Ascending aorta (tissue), 2 donors: ENCODE measurements at regions not wholly inside any gene's neighbourhood (a gene's known extent, or its start where the extent isn't known, plus 50 kb on each side); places are given as distances from the start of the nearest gene placed in this dataset.

Experiments used
- DNase-seq, 2 donors: peaks; one replicate each; pipeline ENCODE4 v3.0.0-alpha.2; 2019; ENCODE audit warnings: low spot score in 2 of 2
- H3K27ac ChIP-seq, 2 donors: fragments of 200-600 bp; sonication (generic); one replicate each; pipeline ENCODE4 v1.5.1; 2016 to 2017; ENCODE audit warnings: mild to moderate bottlenecking in 1 of 2
- H3K27me3 ChIP-seq: fragments of 200-600 bp; sonication (generic); one replicate; pipeline ENCODE4 v1.5.1; 2017
- H3K36me3 ChIP-seq, 2 donors: fragments of 200-600 bp; sonication (generic); one replicate each; pipeline ENCODE4 v1.5.1; 2016
- H3K4me1 ChIP-seq, 2 donors: fragments of 200-600 bp; sonication (generic); one replicate each; pipeline ENCODE4 v1.5.1; 2016 to 2017; ENCODE audit warnings: mild to moderate bottlenecking in 1 of 2
- H3K4me3 ChIP-seq, 2 donors: fragments of 200-600 bp; sonication (generic); one replicate each; pipeline ENCODE4 v1.5.1; 2016 to 2017; ENCODE audit warnings: mild to moderate bottlenecking in 1 of 2
- H3K9me3 ChIP-seq, 2 donors: fragments of 200-600 bp; sonication (generic); one replicate each; pipeline ENCODE4 v1.5.1; 2016
- CTCF ChIP-seq, 3 experiments: fragments of 200-600 bp in 2 of 3; fragments of 450-650 bp in 1 of 3; sonication (generic) in 2 of 3; IDR thresholded peaks; one replicate each; pipeline ENCODE4 v1.5.1; 2016 to 2019; ENCODE audit warnings: antibody characterized with exemption in 3 of 3, mild to moderate bottlenecking in 1 of 3, moderate library complexity in 1 of 3
- intact Hi-C: fragments of 100-400 bp; cut with DNase I; formaldehyde crosslinking; loops from one replicate; pipeline ENCODE4 v1.15.1; 2023

DNA sequence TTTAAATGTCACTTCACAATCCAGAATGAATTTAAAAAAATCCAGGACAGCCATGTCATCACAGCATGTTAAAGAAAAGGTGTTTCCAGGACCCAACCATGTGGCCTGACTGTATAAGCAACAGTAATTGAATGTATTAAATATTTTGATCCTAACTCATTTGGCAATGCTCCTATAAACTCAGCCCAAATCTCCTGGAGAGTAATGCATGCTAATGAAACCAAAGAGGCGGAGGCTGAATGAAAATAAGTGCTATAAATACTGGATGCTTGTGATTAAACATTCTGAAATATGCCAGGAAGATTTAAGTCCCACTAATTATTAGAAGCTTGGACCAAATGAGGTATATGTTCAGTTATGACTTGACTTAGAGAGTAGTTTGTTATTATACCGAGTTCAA lies 486.8 kb downstream of the FRK start:
- no peaks in the 10 kb centered on the region for H3K36me3 ChIP-seq
- no peak for DNase-seq
- intact Hi-C loops, result no loop called here
- TF ChIP-seq CTCF (IDR thresholded peaks at IDR 0.05), result no peak
- no peaks in the 10 kb centered on the region for H3K27me3 ChIP-seq
- H3K9me3 ChIP-seq, result no peaks in the 10 kb centered on the region
- no peaks in the 10 kb centered on the region for H3K4me1 ChIP-seq
- H3K27ac ChIP-seq, result no peak overlapping the region
- H3K4me3 ChIP-seq, result no peak overlapping the region

DNA sequence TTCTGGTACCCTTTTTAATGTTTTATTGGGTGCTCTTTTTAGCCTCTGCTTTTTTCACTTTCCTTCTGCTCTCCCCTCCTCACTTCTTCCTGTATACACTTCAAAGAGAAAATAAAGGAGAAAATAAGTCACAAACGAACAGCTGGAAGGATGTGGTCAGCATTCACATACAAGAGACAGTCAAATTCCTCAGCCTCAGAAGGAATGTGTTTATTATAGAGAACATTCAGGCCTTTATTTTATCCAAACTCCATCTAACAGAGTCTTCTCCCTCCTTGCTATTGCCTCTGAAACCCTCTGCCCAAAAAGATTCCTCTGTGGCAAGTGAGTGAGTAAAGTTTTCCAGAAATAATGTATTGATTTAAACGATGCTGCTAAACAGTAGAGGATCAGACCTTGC lies 490.4 kb downstream of the FRK start:
- Histone ChIP-seq H3K9me3 (no peaks in the 10 kb centered on the region), H3K36me3 (no peaks in the 10 kb centered on the region), H3K27me3 (no peaks in the 10 kb centered on the region), H3K4me3 (no peak overlapping the region), H3K27ac (no peak overlapping the region), H3K4me1 (no peaks in the 10 kb centered on the region)
- no peak for TF ChIP-seq CTCF (IDR thresholded peaks at IDR 0.05)
- no peak for DNase-seq
- intact Hi-C loops, result no loop called here

DNA sequence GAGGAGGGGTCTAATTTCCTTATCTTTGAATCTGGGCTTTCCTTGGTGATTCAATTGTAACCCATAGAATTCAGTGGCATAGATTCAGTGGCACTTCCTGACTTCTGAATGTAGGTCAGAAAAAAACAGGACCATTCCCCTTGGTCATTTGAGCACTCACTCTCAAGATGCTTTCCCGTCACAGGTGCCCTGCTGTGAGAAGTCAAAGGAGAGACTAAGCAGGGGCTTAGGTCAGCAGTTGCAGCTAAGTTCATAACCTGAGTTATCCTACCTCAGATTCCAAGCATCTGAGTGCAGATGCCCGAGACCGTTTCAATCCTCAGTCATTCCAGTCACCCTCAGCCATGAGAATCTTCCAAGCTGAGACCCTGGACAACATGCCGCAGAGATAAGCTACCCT lies 506.6 kb downstream of the FRK start:
- Histone ChIP-seq H3K9me3 (no peaks in the 10 kb centered on the region), H3K27ac (no peak overlapping the region), H3K4me1 (peaks cover 0 to 8% of the 10 kb centered on the region in 2 donors), H3K4me3 (no peak overlapping the region), H3K27me3 (no peaks in the 10 kb centered on the region), H3K36me3 (no peaks in the 10 kb centered on the region)
- no peak for DNase-seq
- intact Hi-C loops, result no loop called here
- TF ChIP-seq CTCF (IDR thresholded peaks at IDR 0.05), result no peak

DNA sequence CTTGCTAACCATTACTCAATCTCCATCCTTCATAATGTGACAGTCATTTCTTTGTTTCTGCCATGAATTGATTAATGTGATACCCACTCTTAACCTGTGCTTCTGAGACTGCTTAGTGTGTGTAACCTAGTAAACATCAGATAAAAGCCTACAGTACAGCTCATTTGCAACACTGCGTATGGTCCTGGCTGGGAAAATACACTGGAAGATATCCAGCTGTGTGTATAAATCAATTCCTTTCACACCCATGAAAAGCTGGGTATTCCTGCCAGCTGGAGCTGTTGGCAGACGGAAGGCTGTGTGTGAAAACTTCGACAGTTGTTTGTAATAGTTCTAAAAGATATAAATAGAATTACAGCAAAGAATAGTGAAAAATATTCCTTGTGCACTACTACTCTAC lies 509.2 kb downstream of the FRK start:
- Histone ChIP-seq H3K36me3 (no peaks in the 10 kb centered on the region), H3K4me3 (no peak overlapping the region), H3K9me3 (no peaks in the 10 kb centered on the region), H3K4me1 (peaks cover 0 to 8% of the 10 kb centered on the region in 2 donors), H3K27ac (no peak overlapping the region), H3K27me3 (no peaks in the 10 kb centered on the region)
- DNase-seq, result no peak
- intact Hi-C loops, result no loop called here
- no peak for TF ChIP-seq CTCF (IDR thresholded peaks at IDR 0.05)

DNA sequence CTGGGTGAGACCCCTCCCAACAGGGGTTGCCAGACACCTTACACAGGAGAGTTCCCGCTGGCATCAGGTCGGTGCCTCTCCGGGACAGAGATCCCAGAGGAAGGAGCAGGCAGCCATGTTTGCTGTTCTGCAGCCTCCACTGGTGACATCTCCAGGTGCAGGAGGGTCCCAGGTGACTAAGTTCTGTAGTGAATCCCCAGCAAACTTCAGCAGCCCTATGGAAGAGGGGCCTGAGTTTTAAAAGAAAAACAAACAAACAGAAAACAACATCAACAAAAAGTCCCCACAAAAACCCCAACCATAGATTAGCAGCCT lies 515.1 kb downstream of the FRK start:
- Histone ChIP-seq H3K36me3 (no peaks in the 10 kb centered on the region), H3K4me1 (no peaks in the 10 kb centered on the region), H3K27ac (no peak overlapping the region), H3K27me3 (no peaks in the 10 kb centered on the region), H3K9me3 (no peaks in the 10 kb centered on the region), H3K4me3 (peak overlapping the region in 1 of 2 donors; percentile 40)
- no peak for DNase-seq
- intact Hi-C loops, result no loop called here
- no peak for TF ChIP-seq CTCF (IDR thresholded peaks at IDR 0.05)
